KMS-11 (cell line): ENCODE measurements at regions not wholly inside any gene's neighbourhood (a gene's known extent, or its start where the extent isn't known, plus 50 kb on each side); places are given as distances from the start of the nearest gene placed in this dataset.
"Not testable (repeated sequence)": the region's sequence is repeated elsewhere in the genome, so short reads cannot be mapped to it uniquely, and the experiment has no call there.

Source experiments
- H2AFZ ChIP-seq: fragments of 200-600 bp; sonication (generic); 2 replicates; pipeline ENCODE4 v1.6.1; 2016; ENCODE audit warnings: antibody characterized with exemption, mixed run types, low read depth
- H3K27ac ChIP-seq: fragments of 200-600 bp; sonication (generic); 2 replicates; pipeline ENCODE4 v1.6.1; 2016; ENCODE audit warnings: mild to moderate bottlenecking, mixed run types
- H3K27me3 ChIP-seq: fragments of 200-600 bp; sonication (generic); 2 replicates; pipeline ENCODE4 v1.6.1; 2017; ENCODE audit warnings: mild to moderate bottlenecking, low read depth, mixed run types, moderate library complexity; ENCODE audit not compliant: insufficient read depth
- H3K36me3 ChIP-seq: fragments of 200-600 bp; sonication (generic); 2 replicates; pipeline ENCODE4 v1.6.1; 2017; ENCODE audit warnings: mild to moderate bottlenecking, mixed run types; ENCODE audit not compliant: insufficient read depth
- H3K4me1 ChIP-seq: fragments of 200-600 bp; sonication (generic); 2 replicates; pipeline ENCODE4 v1.6.1; 2016; ENCODE audit warnings: mild to moderate bottlenecking, low read depth, mixed run types; ENCODE audit not compliant: poor library complexity, severe bottlenecking
- H3K4me2 ChIP-seq: fragments of 200-600 bp; sonication (generic); 2 replicates; pipeline ENCODE4 v1.7.0; 2016; ENCODE audit warnings: mild to moderate bottlenecking, mixed run types
- H3K4me3 ChIP-seq: fragments of 200-600 bp; sonication (generic); IDR thresholded peaks from 2 replicates; pipeline ENCODE4 v1.6.1; 2017; ENCODE audit warnings: low read depth, low read length, mixed read lengths; ENCODE audit not compliant: insufficient read depth
- H3K79me2 ChIP-seq: fragments of 200-600 bp; sonication (generic); 2 replicates; pipeline ENCODE4 v1.6.1; 2016; ENCODE audit warnings: low read depth, mixed run types; ENCODE audit not compliant: insufficient read depth
- H3K9ac ChIP-seq: fragments of 200-600 bp; sonication (generic); 2 replicates; pipeline ENCODE4 v1.6.1; 2016; ENCODE audit warnings: mild to moderate bottlenecking, mixed run types
- H4K20me1 ChIP-seq: fragments of 200-600 bp; sonication (generic); 2 replicates; pipeline ENCODE4 v1.6.1; 2016; ENCODE audit warnings: mild to moderate bottlenecking, mixed run types; ENCODE audit not compliant: insufficient read depth
- TF ChIP-seq, protein P1 (sequence below): fragments of 200-600 bp; sonication (generic); conservative IDR thresholded peaks from 2 replicates; pipeline ENCODE4 v1.6.1; 2017; ENCODE audit warnings: low read depth, mild to moderate bottlenecking, antibody characterized with exemption, low read length, moderate library complexity, mixed read lengths

DNA sequence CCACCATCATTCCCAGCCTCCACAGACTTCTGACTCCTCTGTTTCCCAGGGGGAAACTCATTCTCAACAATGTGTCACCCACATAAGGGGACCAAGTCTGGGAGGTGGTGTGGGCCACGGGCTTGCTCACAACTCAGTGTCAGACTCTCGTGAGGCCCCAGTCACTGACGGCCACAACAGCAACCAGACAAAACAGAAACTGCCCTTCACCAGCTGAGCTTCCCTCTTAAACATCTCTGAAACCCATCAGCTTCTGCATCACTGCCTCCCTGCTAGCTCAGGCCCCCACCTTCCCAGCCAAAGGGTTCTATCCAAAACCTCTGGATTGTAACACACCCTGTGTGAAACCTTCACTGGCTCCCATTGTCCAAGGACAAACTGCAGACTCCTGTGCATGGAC, 273.4 kb downstream of the CDK5RAP2 start:
- H3K36me3 ChIP-seq: no peaks in the 10 kb centered on the region
- no peaks in the 10 kb centered on the region for H3K4me1 ChIP-seq
- H4K20me1 ChIP-seq: no peaks in the 10 kb centered on the region
- H3K27me3 ChIP-seq: no peaks in the 10 kb centered on the region
- TF ChIP-seq, protein P1, sequence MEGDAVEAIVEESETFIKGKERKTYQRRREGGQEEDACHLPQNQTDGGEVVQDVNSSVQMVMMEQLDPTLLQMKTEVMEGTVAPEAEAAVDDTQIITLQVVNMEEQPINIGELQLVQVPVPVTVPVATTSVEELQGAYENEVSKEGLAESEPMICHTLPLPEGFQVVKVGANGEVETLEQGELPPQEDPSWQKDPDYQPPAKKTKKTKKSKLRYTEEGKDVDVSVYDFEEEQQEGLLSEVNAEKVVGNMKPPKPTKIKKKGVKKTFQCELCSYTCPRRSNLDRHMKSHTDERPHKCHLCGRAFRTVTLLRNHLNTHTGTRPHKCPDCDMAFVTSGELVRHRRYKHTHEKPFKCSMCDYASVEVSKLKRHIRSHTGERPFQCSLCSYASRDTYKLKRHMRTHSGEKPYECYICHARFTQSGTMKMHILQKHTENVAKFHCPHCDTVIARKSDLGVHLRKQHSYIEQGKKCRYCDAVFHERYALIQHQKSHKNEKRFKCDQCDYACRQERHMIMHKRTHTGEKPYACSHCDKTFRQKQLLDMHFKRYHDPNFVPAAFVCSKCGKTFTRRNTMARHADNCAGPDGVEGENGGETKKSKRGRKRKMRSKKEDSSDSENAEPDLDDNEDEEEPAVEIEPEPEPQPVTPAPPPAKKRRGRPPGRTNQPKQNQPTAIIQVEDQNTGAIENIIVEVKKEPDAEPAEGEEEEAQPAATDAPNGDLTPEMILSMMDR: no peak
- no peak overlapping the region for H3K27ac ChIP-seq
- no peak overlapping the region for H3K9ac ChIP-seq
- no peak overlapping the region for H3K4me2 ChIP-seq
- H3K4me3 ChIP-seq: no peak overlapping the region
- H3K79me2 ChIP-seq: no peaks in the 10 kb centered on the region
- no peak overlapping the region for H2AFZ ChIP-seq

DNA sequence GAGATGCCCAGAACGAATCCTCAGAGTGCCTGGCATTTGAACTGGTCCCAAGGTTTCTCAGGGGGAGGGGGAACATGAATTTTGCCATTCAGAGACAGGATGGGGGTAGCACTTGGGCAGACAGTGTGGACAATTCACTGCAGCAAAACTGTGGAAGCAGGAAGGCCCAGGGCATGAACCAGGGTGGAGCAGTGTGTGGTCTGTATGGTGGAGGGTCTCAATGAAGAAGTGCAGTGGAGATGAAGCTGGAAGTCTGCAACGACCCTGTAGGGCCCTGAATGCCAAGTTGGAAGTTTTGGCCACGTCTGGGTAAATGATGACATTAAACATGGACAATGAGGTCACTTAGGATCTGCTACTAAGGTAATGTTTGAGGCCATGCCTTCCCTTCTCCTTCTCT, 273.9 kb downstream of the CDK5RAP2 start:
- Histone ChIP-seq H3K79me2 (no peaks in the 10 kb centered on the region), H2AFZ (no peak overlapping the region), H3K4me3 (no peak overlapping the region), H3K9ac (no peak overlapping the region), H3K4me1 (no peaks in the 10 kb centered on the region), H3K27ac (no peak overlapping the region), H3K27me3 (no peaks in the 10 kb centered on the region), H3K36me3 (no peaks in the 10 kb centered on the region), H4K20me1 (no peaks in the 10 kb centered on the region), H3K4me2 (no peak overlapping the region)
- TF ChIP-seq, protein P1: no peak

DNA sequence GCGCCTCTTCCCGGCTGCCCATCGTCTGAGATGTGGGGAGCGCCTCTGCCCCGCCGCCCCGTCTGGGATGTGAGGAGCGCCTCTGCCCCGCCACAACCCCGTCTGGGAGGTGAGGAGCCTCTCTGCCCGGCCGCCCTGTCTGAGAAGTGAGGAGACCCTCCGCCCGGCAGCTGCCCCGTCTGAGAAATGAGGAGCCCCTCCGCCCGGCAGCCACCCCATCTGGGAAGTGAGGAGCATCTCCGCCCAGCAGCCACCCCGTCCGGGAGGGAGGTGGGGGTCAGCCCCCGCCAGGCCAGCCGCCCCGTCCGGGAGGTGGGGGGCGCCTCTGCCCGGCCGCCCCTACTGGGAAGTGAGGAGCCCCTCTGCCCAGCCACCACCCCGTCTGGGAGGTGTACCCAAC, 275.1 kb downstream of the CDK5RAP2 start:
- H3K4me1 ChIP-seq, H3K9ac ChIP-seq, H3K79me2 ChIP-seq, H3K27me3 ChIP-seq, H2AFZ ChIP-seq, H4K20me1 ChIP-seq, H3K4me2 ChIP-seq, H3K4me3 ChIP-seq, H3K36me3 ChIP-seq, H3K27ac ChIP-seq: not testable (repeated sequence)

DNA sequence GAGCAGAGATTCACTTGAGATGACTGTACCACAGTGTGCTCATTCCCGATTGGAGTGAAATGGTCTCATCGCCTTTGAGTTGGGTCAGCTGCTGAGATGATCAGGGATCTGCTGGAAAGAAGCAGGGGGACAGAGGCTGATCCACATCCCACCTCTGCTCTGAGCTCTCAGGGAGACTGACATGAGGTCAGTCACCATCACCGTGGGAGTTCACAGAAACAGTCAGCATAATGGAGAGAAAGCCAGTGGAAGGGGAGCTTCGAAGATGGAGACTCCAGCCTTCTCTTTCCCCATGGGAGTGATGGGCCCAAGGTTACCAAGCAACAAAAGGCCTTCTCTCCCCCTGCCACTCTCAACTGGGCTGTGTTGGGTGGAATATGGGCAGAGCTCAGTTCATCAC, 276.4 kb downstream of the CDK5RAP2 start:
- no peaks in the 10 kb centered on the region for H3K27me3 ChIP-seq
- no peak overlapping the region for H3K4me2 ChIP-seq
- H3K9ac ChIP-seq: no peak overlapping the region
- no peaks in the 10 kb centered on the region for H3K4me1 ChIP-seq
- no peak overlapping the region for H3K4me3 ChIP-seq
- H2AFZ ChIP-seq: no peak overlapping the region
- no peaks in the 10 kb centered on the region for H3K36me3 ChIP-seq
- no peaks in the 10 kb centered on the region for H4K20me1 ChIP-seq
- no peaks in the 10 kb centered on the region for H3K79me2 ChIP-seq
- TF ChIP-seq, protein P1: no peak
- H3K27ac ChIP-seq: no peak overlapping the region

DNA sequence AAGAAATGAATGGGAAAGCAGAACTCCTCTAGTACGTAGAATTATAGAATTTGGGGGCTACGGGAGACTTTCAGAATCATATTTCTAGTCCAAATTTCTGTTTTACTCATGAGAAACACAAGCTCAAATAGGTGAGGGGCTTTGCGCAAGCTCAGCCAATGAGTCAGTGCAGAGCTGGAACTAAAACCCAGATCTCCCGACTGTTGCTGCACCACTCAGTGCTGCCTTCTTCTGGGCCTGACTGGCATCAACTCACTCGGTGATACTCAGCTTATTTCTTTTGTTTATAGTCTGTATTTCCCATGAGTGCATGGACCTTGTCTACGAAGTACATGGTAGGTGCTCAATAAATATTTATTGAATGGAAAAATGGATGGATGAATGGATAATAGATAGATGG, 280.2 kb downstream of the CDK5RAP2 start:
- Histone ChIP-seq H3K4me3 (no peak overlapping the region), H3K79me2 (no peaks in the 10 kb centered on the region), H3K27me3 (no peaks in the 10 kb centered on the region), H3K4me2 (no peak overlapping the region), H2AFZ (no peak overlapping the region), H3K9ac (no peak overlapping the region), H3K27ac (no peak overlapping the region), H4K20me1 (no peaks in the 10 kb centered on the region), H3K36me3 (no peaks in the 10 kb centered on the region), H3K4me1 (no peaks in the 10 kb centered on the region)
- TF ChIP-seq, protein P1: no peak
